Esophagus (tissue), 2 donors: ENCODE measurements at regions not wholly inside any gene's neighbourhood (a gene's known extent, or its start where the extent isn't known, plus 50 kb on each side); places are given as distances from the start of the nearest gene placed in this dataset.
A peak's percentile ranks its signal among the peaks of the same experiment; 100 is the strongest.

ENCODE experiments used
- H3K27ac ChIP-seq, 2 donors: one replicate each; pipeline ENCODE4 v1.5.1; 2013; ENCODE audit warnings: low read depth in 2 of 2, mild to moderate bottlenecking in 2 of 2, inconsistent platforms in 1 of 2, low read length in 1 of 2, moderate library complexity in 1 of 2
- H3K27me3 ChIP-seq, 2 donors: one replicate each; pipeline ENCODE4 v1.6.1; 2013; ENCODE audit warnings: low read length in 2 of 2, control low read depth in 1 of 2, mild to moderate bottlenecking in 1 of 2; ENCODE audit not compliant: insufficient read depth in 2 of 2, control insufficient read depth in 1 of 2
- H3K36me3 ChIP-seq, 2 donors: one replicate each; pipeline ENCODE4 v1.6.1; 2013; ENCODE audit warnings: low read length in 1 of 2; ENCODE audit not compliant: control insufficient read depth in 2 of 2, insufficient read depth in 2 of 2
- H3K4me1 ChIP-seq, 2 donors: one replicate each; pipeline ENCODE4 v1.6.1; 2013; ENCODE audit warnings: low read length in 1 of 2; ENCODE audit not compliant: control insufficient read depth in 2 of 2, insufficient read depth in 2 of 2
- H3K4me3 ChIP-seq, 2 donors: one replicate each; pipeline ENCODE4 v1.5.1; 2013; ENCODE audit warnings: low read length in 2 of 2, mild to moderate bottlenecking in 2 of 2, low read depth in 1 of 2, moderate library complexity in 1 of 2
- H3K9me3 ChIP-seq, 2 donors: one replicate each; pipeline ENCODE4 v1.6.1; 2013; ENCODE audit warnings: mild to moderate bottlenecking in 2 of 2, low read depth in 1 of 2, low read length in 1 of 2, moderate library complexity in 1 of 2; ENCODE audit not compliant: control insufficient read depth in 2 of 2, insufficient read depth in 1 of 2
- WGBS, 2 donors: extraction: QIAGEN DNeasy Blood & Tissue Kit; methylation state at CpG; one replicate each; pipeline ENCODE4 v1.1.7; 2013; 5-methylcytosine and 5-hydroxymethylcytosine counted together
- donor health status: healthy with polysubstance abuse.
- donor health status: Bipolar disorder and iron deficiency.

DNA sequence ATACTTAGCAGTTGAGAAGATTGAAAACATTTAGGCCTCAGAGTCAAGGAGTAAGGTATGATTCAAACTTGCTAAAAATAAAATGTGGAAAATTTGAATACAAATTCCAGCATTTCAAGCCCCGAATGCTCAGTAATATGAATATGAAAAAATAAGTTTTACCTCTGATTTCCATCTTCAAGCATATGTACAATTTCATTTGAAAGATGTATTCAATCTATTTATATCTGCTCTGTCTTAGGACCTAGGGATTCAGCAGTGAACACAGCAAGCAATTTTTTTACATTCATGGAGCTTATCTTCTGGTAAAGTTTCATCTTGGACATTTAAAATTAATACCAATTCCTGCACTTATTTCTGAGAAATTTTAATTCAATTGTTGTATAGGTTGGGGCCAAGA lies 262.7 kb upstream of the FOXQ1 start:
- no peak overlapping the region for H3K27ac ChIP-seq
- no peaks in the 10 kb centered on the region for H3K9me3 ChIP-seq
- H3K36me3 ChIP-seq: no peaks in the 10 kb centered on the region
- peaks cover 2 to 5% of the 10 kb centered on the region in 2 donors for H3K4me1 ChIP-seq
- H3K27me3 ChIP-seq: no peaks in the 10 kb centered on the region
- 87 to 90% methylated on average over 1 of the region's 1 CpG for WGBS, 2 donors
- no peak overlapping the region for H3K4me3 ChIP-seq

GRCh38 chr6:1047981-1048541 lies 263.8 kb upstream of the FOXQ1 start:
- H3K4me3 ChIP-seq: no peak overlapping the region
- H3K9me3 ChIP-seq: no peaks in the 10 kb centered on the region
- H3K36me3 ChIP-seq: no peaks in the 10 kb centered on the region
- no peak overlapping the region for H3K27ac ChIP-seq
- H3K27me3 ChIP-seq: no peaks in the 10 kb centered on the region
- H3K4me1 ChIP-seq: peaks cover 2 to 5% of the 10 kb centered on the region in 2 donors
- 38 to 45% methylated on average over 13 of the region's 13 CpGs for whole genome bisulfite sequencing, 2 donors

GRCh38 chr6:1045239-1045638 lies 266.7 kb upstream of the FOXQ1 start:
- Histone ChIP-seq H3K9me3 (no peaks in the 10 kb centered on the region), H3K4me1 (peaks cover 2 to 5% of the 10 kb centered on the region in 2 donors), H3K27ac (no peak overlapping the region), H3K36me3 (no peaks in the 10 kb centered on the region), H3K4me3 (no peak overlapping the region), H3K27me3 (no peaks in the 10 kb centered on the region)
- 75 to 93% methylated on average over 2 of the region's 2 CpGs for WGBS, 2 donors

DNA sequence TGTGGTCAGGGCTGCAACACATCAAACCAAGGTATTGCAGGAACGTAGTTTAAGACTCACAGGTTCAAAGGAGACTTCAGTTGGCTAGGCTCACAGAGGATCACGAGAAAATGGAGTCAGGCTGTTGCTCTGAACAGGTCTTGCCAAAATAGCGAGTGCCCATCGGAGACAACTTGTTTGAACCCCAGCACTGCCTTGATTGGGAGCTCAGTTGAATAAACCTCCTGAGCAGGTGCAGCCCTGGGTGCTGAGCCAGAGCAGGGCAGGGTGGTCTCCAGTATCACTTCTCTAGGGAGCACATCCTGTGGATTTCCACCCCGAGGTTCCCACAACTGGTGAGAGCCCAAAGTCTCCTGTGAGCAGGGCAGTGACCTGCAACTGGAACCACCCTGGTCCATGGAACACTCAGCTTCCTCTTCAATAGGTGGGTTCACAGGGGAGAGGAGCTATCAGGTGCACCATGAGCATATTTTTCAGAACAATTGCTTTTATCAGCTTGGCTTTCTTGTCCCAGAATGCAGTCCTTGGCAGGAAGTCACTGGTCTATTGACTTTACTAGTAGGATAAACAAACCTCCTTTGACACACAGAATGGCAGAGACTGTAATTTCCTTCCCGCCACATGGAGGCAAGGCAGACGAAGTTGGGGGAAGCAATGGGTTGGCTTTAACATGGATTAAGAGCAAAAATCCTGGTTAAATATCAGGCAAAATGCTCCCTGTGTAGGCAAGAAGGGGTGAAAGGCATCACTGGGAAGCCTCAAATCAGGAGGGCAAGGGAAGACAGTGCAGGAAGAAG lies 267.7 kb upstream of the FOXQ1 start:
- no peak overlapping the region for H3K4me3 ChIP-seq
- H3K36me3 ChIP-seq: no peaks in the 10 kb centered on the region
- no peaks in the 10 kb centered on the region for H3K27me3 ChIP-seq
- no peak overlapping the region for H3K27ac ChIP-seq
- H3K9me3 ChIP-seq: no peaks in the 10 kb centered on the region
- WGBS, 2 donors: 72% methylated on average over 7 of the region's 7 CpGs
- H3K4me1 ChIP-seq: peaks cover 4 to 11% of the 10 kb centered on the region in 2 donors

DNA sequence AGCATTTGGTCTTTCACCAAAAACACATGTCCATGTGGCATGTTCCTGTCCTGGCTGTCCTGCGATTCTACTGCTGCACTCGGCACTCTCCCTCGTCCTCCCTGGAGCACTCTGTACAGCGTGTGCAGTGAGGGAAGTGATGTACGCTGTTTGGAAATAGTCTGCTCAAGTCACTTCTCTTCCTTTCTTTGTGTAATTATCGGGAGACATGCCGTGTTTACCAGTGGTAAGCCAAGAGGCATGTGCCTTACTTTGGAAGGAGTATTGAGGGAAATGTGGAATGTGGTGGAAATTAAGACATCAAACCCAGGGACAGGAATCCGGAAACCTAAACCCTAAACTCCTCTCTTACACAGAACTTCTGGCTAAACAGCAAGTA lies 268.5 kb upstream of the FOXQ1 start:
- Histone ChIP-seq H3K4me3 (no peak overlapping the region), H3K4me1 (peaks cover 5 to 12% of the 10 kb centered on the region in 2 donors), H3K36me3 (no peaks in the 10 kb centered on the region), H3K27me3 (no peaks in the 10 kb centered on the region), H3K9me3 (no peaks in the 10 kb centered on the region), H3K27ac (no peak overlapping the region)
- 82 to 86% methylated on average over 8 of the region's 8 CpGs for WGBS, 2 donors

GRCh38 chr6:1042583-1043457 lies 269.1 kb upstream of the FOXQ1 start:
- Histone ChIP-seq H3K4me3 (no peak overlapping the region), H3K27ac (no peak overlapping the region), H3K9me3 (no peaks in the 10 kb centered on the region), H3K4me1 (peaks cover 3 to 11% of the 10 kb centered on the region in 2 donors), H3K36me3 (no peaks in the 10 kb centered on the region), H3K27me3 (no peaks in the 10 kb centered on the region)
- WGBS, 2 donors: 90 to 92% methylated on average over 15 of the region's 15 CpGs

DNA sequence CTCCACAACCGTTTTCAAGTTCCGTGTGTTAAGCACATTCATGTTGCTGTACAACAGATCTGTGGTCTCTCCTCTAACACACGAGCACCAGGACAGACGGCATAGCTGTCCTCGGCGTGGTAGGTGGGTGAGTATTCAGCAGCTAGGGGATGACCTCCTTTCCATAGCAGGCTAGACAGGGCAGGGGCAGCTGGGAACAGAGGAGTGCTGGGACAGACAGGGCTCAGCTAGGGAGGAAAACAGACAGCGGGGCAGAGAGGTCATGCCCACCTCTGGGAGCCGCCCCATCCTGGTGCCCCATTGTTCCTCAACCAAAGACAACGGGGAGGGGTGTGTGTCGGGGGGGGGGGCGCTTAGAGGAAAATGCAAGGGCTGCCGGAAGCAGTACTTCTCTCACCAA lies 271.5 kb upstream of the FOXQ1 start:
- Histone ChIP-seq H3K27ac (peak overlapping the region; percentile 75 to 77), H3K36me3 (no peaks in the 10 kb centered on the region), H3K9me3 (no peaks in the 10 kb centered on the region), H3K4me1 (peaks cover 2 to 10% of the 10 kb centered on the region in 2 donors), H3K27me3 (no peaks in the 10 kb centered on the region), H3K4me3 (no peak overlapping the region)
- WGBS, 2 donors: 70 to 74% methylated on average over 12 of the region's 12 CpGs

DNA sequence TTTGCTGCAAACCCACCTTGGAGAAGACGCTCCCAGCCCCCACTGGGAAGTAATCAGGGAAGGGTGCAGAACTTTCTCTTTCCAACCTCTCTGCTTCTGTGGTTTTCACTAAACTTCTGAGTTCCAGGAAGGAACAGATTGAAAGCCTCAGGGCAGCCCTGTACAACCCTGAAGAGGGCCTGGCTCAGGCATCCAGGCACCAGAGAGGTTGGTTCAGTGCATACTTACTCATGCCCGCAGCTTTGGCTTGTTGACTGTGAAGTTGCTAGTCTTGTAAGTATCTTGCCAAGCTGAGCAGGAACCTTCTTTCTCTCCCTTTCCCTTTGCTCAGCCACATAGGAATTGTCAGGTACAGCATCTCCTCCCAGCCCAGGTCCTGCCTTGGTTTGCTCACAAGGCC lies 272.2 kb upstream of the FOXQ1 start:
- H3K27ac ChIP-seq: peak overlapping the region; percentile 75 to 86

GRCh38 chr6:1039191-1039590 lies 272.7 kb upstream of the FOXQ1 start:
- Histone ChIP-seq H3K4me1 (peaks cover 2 to 10% of the 10 kb centered on the region in 2 donors), H3K27me3 (no peaks in the 10 kb centered on the region), H3K36me3 (no peaks in the 10 kb centered on the region), H3K4me3 (no peak overlapping the region), H3K9me3 (no peaks in the 10 kb centered on the region), H3K27ac (peak overlapping the region; percentile 75 to 86)
- 41 to 47% methylated on average over 9 of the region's 9 CpGs for WGBS, 2 donors

More for the DNA sequence above, 272.2 kb upstream of the FOXQ1 start:
- H3K9me3 ChIP-seq: no peaks in the 10 kb centered on the region
- H3K4me3 ChIP-seq: no peak overlapping the region
- H3K27me3 ChIP-seq: no peaks in the 10 kb centered on the region
- H3K4me1 ChIP-seq: peaks cover 2 to 10% of the 10 kb centered on the region in 2 donors
- WGBS, 2 donors: 54 to 59% methylated on average over 2 of the region's 2 CpGs
- no peaks in the 10 kb centered on the region for H3K36me3 ChIP-seq
